NT2/D1 (cell line): ENCODE measurements at regions not wholly inside any gene's neighbourhood (a gene's known extent, or its start where the extent isn't known, plus 50 kb on each side); places are given as distances from the start of the nearest gene placed in this dataset.

Source experiments
- DNase-seq: peaks from one replicate; pipeline ENCODE4 v3.0.0-alpha.2; 2011; ENCODE audit warnings: low read depth, low spot score
- H3K27me3 ChIP-seq: 2 replicates; pipeline ENCODE4 v1.6.0; 2011; ENCODE audit warnings: mild to moderate bottlenecking; ENCODE audit not compliant: insufficient read length, insufficient read depth
- H3K36me3 ChIP-seq: 2 replicates; pipeline ENCODE4 v1.6.1; 2011; ENCODE audit warnings: mild to moderate bottlenecking, low read length, mixed read lengths; ENCODE audit not compliant: insufficient read depth, insufficient read length
- H3K4me1 ChIP-seq: 2 replicates; pipeline ENCODE4 v1.5.1; 2011; ENCODE audit not compliant: insufficient read depth, insufficient read length
- H3K4me3 ChIP-seq: 2 replicates; pipeline ENCODE4 v1.5.1; 2011; ENCODE audit warnings: low read depth; ENCODE audit not compliant: insufficient read length
- H3K9ac ChIP-seq: 2 replicates; pipeline ENCODE4 v1.6.0; 2011; ENCODE audit warnings: low read depth; ENCODE audit not compliant: insufficient read length
- H3K9me3 ChIP-seq: 2 replicates; pipeline ENCODE4 v1.5.1; 2011; ENCODE audit warnings: mild to moderate bottlenecking, low read length; ENCODE audit not compliant: insufficient read depth
- SUZ12 ChIP-seq: IDR thresholded peaks from 2 replicates; pipeline ENCODE4 v1.6.1; 2011; ENCODE audit not compliant: insufficient read length, insufficient read depth; ENCODE audit errors: extremely low read depth
- YY1 ChIP-seq: IDR thresholded peaks from 2 replicates; pipeline ENCODE4 v1.6.1; 2011; ENCODE audit not compliant: insufficient read length, insufficient read depth
- ZNF274 ChIP-seq: IDR thresholded peaks from 2 replicates; pipeline ENCODE4 v1.6.1; 2011; ENCODE audit warnings: mild to moderate bottlenecking, low read depth, low read length

- TF ChIP-seq ZNF274, result no peak
- no peak for TF ChIP-seq YY1
- TF ChIP-seq SUZ12, result no peak
- DNase-seq, result no peak
- H3K4me1 ChIP-seq, result no peaks in the 10 kb centered on the region
- H3K4me3 ChIP-seq, result no peak overlapping the region
- H3K36me3 ChIP-seq, result no peaks in the 10 kb centered on the region
- H3K27me3 ChIP-seq, result no peaks in the 10 kb centered on the region
- H3K9ac ChIP-seq, result no peak overlapping the region
- H3K9me3 ChIP-seq, result no peaks in the 10 kb centered on the region
Observed at GRCh38 chr13:85247780-85248179, 551.4 kb downstream of the SLITRK6 start.

- TF ChIP-seq SUZ12, result no peak
- DNase-seq, result no peak
- Histone ChIP-seq H3K27me3 (no peaks in the 10 kb centered on the region), H3K9ac (no peak overlapping the region), H3K9me3 (no peaks in the 10 kb centered on the region), H3K36me3 (no peaks in the 10 kb centered on the region), H3K4me1 (no peaks in the 10 kb centered on the region), H3K4me3 (no peak overlapping the region)
Observed at GRCh38 chr13:85243831-85244230, 555.4 kb downstream of the SLITRK6 start.

DNA sequence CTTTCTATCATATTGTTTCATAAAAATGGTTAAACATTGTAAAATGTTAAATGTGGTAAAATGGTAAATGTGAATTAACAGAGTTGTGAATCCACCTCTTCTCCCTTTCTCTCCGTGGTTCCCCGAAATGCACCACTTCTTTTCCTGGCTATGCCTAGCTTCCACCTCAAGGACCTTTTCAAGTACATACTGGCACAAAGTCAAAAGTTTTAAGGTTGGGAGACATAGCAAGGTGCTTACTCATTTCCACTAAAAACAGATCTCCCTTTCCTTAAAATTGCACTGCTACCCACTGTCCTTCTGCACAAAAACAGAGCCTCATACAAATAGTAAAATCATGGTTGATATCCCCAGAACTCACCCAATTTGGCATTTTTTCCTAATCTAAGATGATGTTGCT is 558.2 kb downstream of the SLITRK6 start:
- no peak for TF ChIP-seq YY1
- TF ChIP-seq SUZ12, result no peak
- TF ChIP-seq ZNF274, result no peak
- Histone ChIP-seq H3K4me3 (no peak overlapping the region), H3K9ac (no peak overlapping the region), H3K4me1 (no peaks in the 10 kb centered on the region), H3K36me3 (no peaks in the 10 kb centered on the region), H3K27me3 (no peaks in the 10 kb centered on the region), H3K9me3 (no peaks in the 10 kb centered on the region)
- DNase-seq, result no peak

- no peaks in the 10 kb centered on the region for H3K36me3 ChIP-seq
- H3K9ac ChIP-seq, result no peak overlapping the region
- TF ChIP-seq ZNF274, result no peak
- TF ChIP-seq SUZ12, result no peak
- no peak for TF ChIP-seq YY1
- no peaks in the 10 kb centered on the region for H3K27me3 ChIP-seq
- no peak overlapping the region for H3K4me3 ChIP-seq
- no peak for DNase-seq
- H3K9me3 ChIP-seq, result no peaks in the 10 kb centered on the region
- H3K4me1 ChIP-seq, result no peaks in the 10 kb centered on the region
Observed at GRCh38 chr13:85236413-85236812, 562.8 kb downstream of the SLITRK6 start.

DNA sequence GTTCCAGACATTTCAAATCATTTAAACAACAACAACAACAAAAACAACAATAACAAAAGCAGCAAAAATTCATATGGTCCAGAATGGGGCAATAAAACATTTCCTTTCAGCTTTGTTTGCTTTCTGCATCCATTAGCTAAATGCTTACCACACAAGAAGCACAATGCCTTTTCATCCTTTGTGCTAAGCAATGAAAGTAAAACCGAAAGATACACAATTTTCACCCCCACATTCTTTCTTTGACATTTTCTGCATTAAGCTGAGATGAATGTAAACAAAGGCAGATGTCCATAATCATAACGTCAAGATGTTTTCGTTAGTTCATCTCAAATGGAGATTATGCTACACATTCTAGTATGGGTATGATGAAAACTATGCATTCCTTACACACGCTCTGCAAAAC is 568.5 kb downstream of the SLITRK6 start:
- Histone ChIP-seq H3K4me3 (no peak overlapping the region), H3K4me1 (no peaks in the 10 kb centered on the region), H3K27me3 (no peaks in the 10 kb centered on the region), H3K36me3 (no peaks in the 10 kb centered on the region), H3K9ac (no peak overlapping the region), H3K9me3 (no peaks in the 10 kb centered on the region)
- DNase-seq, result no peak
- TF ChIP-seq YY1, result no peak
- TF ChIP-seq SUZ12, result no peak
- no peak for TF ChIP-seq ZNF274

- Histone ChIP-seq H3K4me1 (no peaks in the 10 kb centered on the region), H3K4me3 (no peak overlapping the region), H3K27me3 (no peaks in the 10 kb centered on the region), H3K9me3 (no peaks in the 10 kb centered on the region), H3K9ac (no peak overlapping the region), H3K36me3 (no peaks in the 10 kb centered on the region)
- TF ChIP-seq YY1, result no peak
- TF ChIP-seq ZNF274, result no peak
- no peak for TF ChIP-seq SUZ12
- no peak for DNase-seq
Observed at GRCh38 chr13:85228692-85229091, 570.5 kb downstream of the SLITRK6 start.

DNA sequence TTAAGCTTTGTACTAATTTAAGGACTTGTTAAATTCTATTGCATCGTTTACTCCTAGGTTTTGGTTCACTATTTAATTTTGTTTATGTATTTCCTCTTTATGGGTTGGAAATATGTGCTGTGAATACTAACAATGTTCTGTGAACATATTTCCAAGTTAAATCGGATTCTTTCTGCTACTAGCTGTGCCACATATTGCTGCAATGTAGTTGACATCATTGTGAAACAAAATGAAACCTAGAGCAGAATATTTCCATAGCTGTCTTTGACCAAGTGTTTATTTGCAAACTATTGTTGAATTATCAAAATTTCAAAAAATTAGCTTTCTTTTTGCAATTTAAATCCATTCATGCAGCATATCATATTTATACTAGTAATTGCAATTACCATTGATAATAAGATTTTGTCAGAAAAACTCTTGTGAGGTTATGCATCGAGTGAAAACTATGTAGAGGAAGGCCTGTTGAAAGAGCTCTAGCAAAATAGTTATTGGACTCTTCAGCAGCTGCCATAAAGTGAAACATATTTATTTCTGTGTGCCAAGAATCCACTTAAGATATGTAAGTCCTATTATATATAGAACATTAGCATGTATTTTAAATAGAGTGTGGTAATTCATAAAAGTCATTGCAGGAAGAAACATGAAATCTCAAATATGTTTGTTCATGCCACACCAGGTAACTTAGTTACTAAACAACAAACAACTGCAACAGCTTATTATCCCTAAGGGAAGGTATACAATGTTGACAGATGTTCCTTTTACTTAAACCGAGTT is 575.1 kb downstream of the SLITRK6 start:
- no peaks in the 10 kb centered on the region for H3K27me3 ChIP-seq
- H3K36me3 ChIP-seq, result no peaks in the 10 kb centered on the region
- DNase-seq, result no peak
- no peak for TF ChIP-seq SUZ12
- TF ChIP-seq ZNF274, result no peak
- TF ChIP-seq YY1, result no peak
- H3K4me3 ChIP-seq, result no peak overlapping the region
- H3K9ac ChIP-seq, result no peak overlapping the region
- H3K4me1 ChIP-seq, result no peaks in the 10 kb centered on the region
- H3K9me3 ChIP-seq, result no peaks in the 10 kb centered on the region
